Kidney (tissue), 13 donors: ENCODE measurements at regions not wholly inside any gene's neighbourhood (a gene's known extent, or its start where the extent isn't known, plus 50 kb on each side); places are given as distances from the start of the nearest gene placed in this dataset.
A peak's percentile ranks its signal among the peaks of the same experiment; 100 is the strongest.

Experiments used
- DNase-seq, 5 donors: peaks; one replicate each; pipeline ENCODE4 v3.0.0-alpha.2; 2013 to 2020
- FAIRE-seq: peaks from 2 replicates; lab custom pipeline; 2012; peaks lifted over from hg19 to GRCh38; lab: Jason Lieb, UNC
- H3K27ac ChIP-seq, 2 donors: one replicate each; pipeline ENCODE4 v1.7.0; 2013; ENCODE audit warnings: low read depth in 2 of 2, low read length in 2 of 2, inconsistent platforms in 1 of 2
- H3K27me3 ChIP-seq: one replicate; pipeline ENCODE4 v1.7.1; 2013; ENCODE audit warnings: low read length, inconsistent platforms; ENCODE audit not compliant: control insufficient read depth, insufficient read depth
- H3K36me3 ChIP-seq, 3 donors: one replicate each; pipeline versions ENCODE4 v1.7.0 to v1.7.1; 2013; ENCODE audit warnings: low read length in 3 of 3, control low read depth in 1 of 3, inconsistent platforms in 1 of 3; ENCODE audit not compliant: insufficient read depth in 3 of 3, control insufficient read depth in 2 of 3
- H3K4me1 ChIP-seq, 3 donors: one replicate each; pipeline versions ENCODE4 v1.7.0 to v1.7.1; 2013; ENCODE audit warnings: low read length in 3 of 3, inconsistent platforms in 1 of 3, low read depth in 1 of 3; ENCODE audit not compliant: control insufficient read depth in 2 of 3, insufficient read depth in 2 of 3
- H3K4me3 ChIP-seq, 3 donors: one replicate each; pipeline versions ENCODE4 v1.7.0 to v1.8.1; 2013; ENCODE audit warnings: low read length in 3 of 3, control low read depth in 1 of 3, inconsistent platforms in 1 of 3
- H3K9ac ChIP-seq, 3 donors: one replicate each; pipeline versions ENCODE4 v1.7.0 to v1.7.1; 2013; ENCODE audit warnings: low read length in 3 of 3, control low read depth in 1 of 3, inconsistent platforms in 1 of 3
- H3K9me3 ChIP-seq, 3 donors: one replicate each; pipeline versions ENCODE4 v1.7.0 to v1.7.1; 2013; ENCODE audit warnings: low read length in 3 of 3, control low read depth in 1 of 3, inconsistent platforms in 1 of 3; ENCODE audit not compliant: control insufficient read depth in 2 of 3, insufficient read depth in 1 of 3
- CTCF ChIP-seq: IDR thresholded peaks from 3 replicates; pipeline ENCODE4 v1.5.1; 2012; ENCODE audit warnings: mild to moderate bottlenecking, moderate library complexity, borderline replicate concordance; ENCODE audit not compliant: insufficient read depth; ENCODE audit errors: extremely low read depth
- intact Hi-C: fragments of 100-400 bp; cut with DNase I; formaldehyde crosslinking; loops from one replicate; pipeline ENCODE4 v1.11.1; 2022
- donor health status: control.
- donor health status: control.
- donor health status: control.
- donor health status: control.
- donor health status: control.
- donor health status: DM: yes; HTN: yes; CAD: no.
- donor health status: Normal renal cell carcinoma (clear cell type).

DNA sequence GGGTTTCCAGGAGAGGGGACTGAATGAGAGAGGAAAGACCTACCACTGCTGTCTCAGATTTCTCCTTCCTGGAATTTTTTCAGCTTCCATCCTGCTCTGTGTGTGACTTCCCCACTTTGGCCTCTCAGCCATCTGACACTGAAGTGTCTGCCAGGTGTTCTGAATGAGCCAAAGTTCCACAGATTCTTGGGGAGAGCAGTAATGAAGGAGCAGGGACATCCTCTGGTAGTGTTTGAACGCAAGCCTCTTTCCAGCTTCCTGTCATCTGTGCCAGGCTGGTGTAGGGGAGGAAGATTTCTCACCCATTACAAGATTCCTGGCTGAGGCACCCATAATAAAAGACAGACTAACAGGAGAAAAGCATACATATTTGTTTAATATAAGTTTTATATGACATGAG lies 141.7 kb upstream of the NRXN3 start:
- no peaks in the 10 kb centered on the region for H3K36me3 ChIP-seq
- no peak overlapping the region for H3K9ac ChIP-seq
- DNase-seq (no peak), FAIRE-seq (no peak)
- TF ChIP-seq CTCF: no peak
- H3K27ac ChIP-seq: no peak overlapping the region
- intact Hi-C loops: no loop called here
- no peaks in the 10 kb centered on the region for H3K9me3 ChIP-seq
- H3K27me3 ChIP-seq: no peaks in the 10 kb centered on the region
- no peaks in the 10 kb centered on the region for H3K4me1 ChIP-seq
- no peak overlapping the region for H3K4me3 ChIP-seq

GRCh38 chr14:78029601-78030372 lies 140.4 kb upstream of the NRXN3 start:
- Histone ChIP-seq H3K27ac (no peak overlapping the region), H3K9me3 (no peaks in the 10 kb centered on the region), H3K9ac (no peak overlapping the region), H3K27me3 (no peaks in the 10 kb centered on the region), H3K36me3 (no peaks in the 10 kb centered on the region), H3K4me3 (no peak overlapping the region), H3K4me1 (no peaks in the 10 kb centered on the region)
- FAIRE-seq (no peak), DNase-seq (peak in 4 of 5 donors; percentile 18 to 37 (median 26))
- TF ChIP-seq CTCF: no peak
- intact Hi-C loops: no loop called here

DNA sequence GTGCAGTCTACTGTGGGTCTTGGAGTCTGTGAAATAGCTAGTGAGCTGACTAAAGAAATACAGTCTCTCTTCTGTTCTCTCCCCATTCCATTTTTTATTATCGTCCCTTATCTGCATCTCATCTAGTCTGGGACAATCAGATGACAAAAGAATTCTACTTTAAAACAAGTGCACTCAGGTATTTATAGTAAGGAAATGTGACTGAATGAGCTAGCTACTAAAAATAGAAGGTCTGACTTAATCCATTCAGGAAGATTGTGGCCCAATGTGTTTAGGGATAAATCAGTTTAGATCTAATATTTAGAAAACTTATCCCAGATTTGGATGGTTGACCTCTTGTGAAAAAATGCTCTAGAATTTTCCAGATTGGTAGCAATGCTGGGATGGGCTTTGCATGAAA lies 126.8 kb upstream of the NRXN3 start:
- no peak overlapping the region for H3K27ac ChIP-seq
- FAIRE-seq (no peak), DNase-seq (no peak)
- no peaks in the 10 kb centered on the region for H3K9me3 ChIP-seq
- H3K4me3 ChIP-seq: no peak overlapping the region
- H3K27me3 ChIP-seq: no peaks in the 10 kb centered on the region
- H3K4me1 ChIP-seq: no peaks in the 10 kb centered on the region
- no peak for TF ChIP-seq CTCF
- H3K9ac ChIP-seq: no peak overlapping the region
- no peaks in the 10 kb centered on the region for H3K36me3 ChIP-seq
- intact Hi-C loops: no loop called here
